ENCODE measurements at regions not wholly inside any gene's neighbourhood (a gene's known extent, or its start where the extent isn't known, plus 50 kb on each side); places are given as distances from the start of the nearest gene placed in this dataset.

GRCh38 chr11:115654792-115655191 is 150.6 kb upstream of the CADM1 start:
- DNase-seq (ENCODE audit: low spot score in 2 of 2), result no peak
- Histone ChIP-seq H3K27me3 (peaks cover 5% of the 10 kb centered on the region), H3K4me1 (peaks cover 0 to 8% of the 10 kb centered on the region in 2 donors), H3K36me3 (no peaks in the 10 kb centered on the region), H3K9me3 (no peaks in the 10 kb centered on the region), H3K27ac (no peak overlapping the region), H3K4me3 (no peak overlapping the region)
- no peak for TF ChIP-seq CTCF (IDR thresholded peaks at IDR 0.05)
- intact Hi-C loops (cut with DNase I), result no loop called here

DNA sequence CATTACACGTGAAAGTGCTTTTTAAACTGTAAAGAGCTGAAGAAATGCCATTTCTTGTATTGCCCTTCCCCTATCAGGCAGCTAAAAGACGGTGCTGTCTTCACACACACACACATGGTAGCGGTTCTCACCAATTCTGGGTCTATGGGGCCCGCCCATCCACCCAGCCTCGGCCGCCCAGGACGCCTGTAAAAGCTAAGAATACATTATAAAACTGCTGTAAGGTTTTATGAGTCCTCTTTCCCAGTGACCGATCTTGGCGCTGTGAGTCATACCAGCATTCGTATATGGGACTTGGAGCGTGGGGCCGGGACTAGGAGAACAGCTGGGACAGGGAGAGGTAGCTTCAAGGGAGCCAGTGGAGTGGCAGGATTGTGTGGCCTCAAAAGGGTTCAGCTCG is 149.7 kb upstream of the CADM1 start:
- no peak for DNase-seq (ENCODE audit: low spot score in 2 of 2)

DNA sequence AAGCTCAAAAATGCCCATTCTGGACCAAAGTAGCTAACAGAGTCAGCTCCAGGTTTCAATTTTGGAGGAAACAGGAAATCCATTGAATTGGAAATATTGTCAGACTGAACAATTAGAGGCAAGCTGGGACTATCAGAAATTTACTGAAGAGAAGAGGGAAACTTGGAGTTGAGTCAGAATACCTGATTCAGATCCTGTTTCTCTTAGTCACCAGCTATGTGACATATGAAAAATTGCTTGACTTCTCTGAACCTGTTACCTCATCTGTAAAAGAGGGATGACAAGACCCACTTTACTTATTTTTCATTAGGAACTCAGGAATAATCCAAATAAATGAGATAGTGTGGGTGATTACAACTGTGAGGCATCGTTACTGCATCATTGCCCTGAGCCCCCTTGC is 148.9 kb upstream of the CADM1 start:
- DNase-seq (ENCODE audit: low spot score in 2 of 2), result no peak
- Histone ChIP-seq H3K4me1 (no peaks in the 10 kb centered on the region), H3K27me3 (no peaks in the 10 kb centered on the region), H3K4me3 (no peak overlapping the region), H3K27ac (no peak overlapping the region), H3K36me3 (no peaks in the 10 kb centered on the region), H3K9me3 (no peaks in the 10 kb centered on the region)
- no peak for TF ChIP-seq CTCF (IDR thresholded peaks at IDR 0.05)
- intact Hi-C loops (cut with DNase I), result no loop called here

More for the DNA sequence above, 149.7 kb upstream of the CADM1 start:
- H3K36me3 ChIP-seq, result no peaks in the 10 kb centered on the region
- H3K27ac ChIP-seq, result no peak overlapping the region
- no peaks in the 10 kb centered on the region for H3K4me1 ChIP-seq
- TF ChIP-seq CTCF (IDR thresholded peaks at IDR 0.05), result no peak
- no peaks in the 10 kb centered on the region for H3K9me3 ChIP-seq
- intact Hi-C loops (cut with DNase I), result no loop called here
- H3K4me3 ChIP-seq, result no peak overlapping the region
- H3K27me3 ChIP-seq, result no peaks in the 10 kb centered on the region

GRCh38 chr11:115652496-115652895 is 148.3 kb upstream of the CADM1 start:
- TF ChIP-seq CTCF (IDR thresholded peaks at IDR 0.05), result no peak
- Histone ChIP-seq H3K4me1 (no peaks in the 10 kb centered on the region), H3K27ac (no peak overlapping the region), H3K36me3 (no peaks in the 10 kb centered on the region), H3K4me3 (no peak overlapping the region), H3K27me3 (no peaks in the 10 kb centered on the region), H3K9me3 (no peaks in the 10 kb centered on the region)
- intact Hi-C loops (cut with DNase I), result no loop called here
- no peak for DNase-seq (ENCODE audit: low spot score in 2 of 2)

DNA sequence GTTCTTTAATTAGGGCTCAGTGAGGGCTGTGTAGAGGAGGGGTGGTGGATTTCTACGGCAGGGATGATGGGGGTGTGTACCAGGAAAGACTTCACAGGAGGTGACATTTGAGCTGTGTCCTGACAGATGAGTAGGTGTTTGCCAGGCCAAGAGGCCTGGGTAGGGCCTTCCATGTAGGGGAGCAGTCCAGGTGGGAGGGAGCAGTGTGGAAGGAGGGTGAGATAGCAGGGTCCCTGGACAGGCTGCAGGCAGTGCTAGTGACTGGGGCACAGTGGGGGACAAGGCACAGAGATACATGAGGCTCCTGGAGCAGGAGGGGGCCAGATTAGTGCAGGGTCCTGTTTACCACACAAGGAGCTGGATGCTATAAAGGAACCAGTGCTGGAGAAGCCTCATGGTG is 147.9 kb upstream of the CADM1 start:
- no peak for DNase-seq (ENCODE audit: low spot score in 2 of 2)
- intact Hi-C loops (cut with DNase I), result no loop called here
- H3K36me3 ChIP-seq, result no peaks in the 10 kb centered on the region
- TF ChIP-seq CTCF (IDR thresholded peaks at IDR 0.05), result no peak
- no peaks in the 10 kb centered on the region for H3K9me3 ChIP-seq
- H3K4me3 ChIP-seq, result no peak overlapping the region
- no peaks in the 10 kb centered on the region for H3K4me1 ChIP-seq
- no peaks in the 10 kb centered on the region for H3K27me3 ChIP-seq
- H3K27ac ChIP-seq, result no peak overlapping the region

GRCh38 chr11:115649461-115649860 is 145.2 kb upstream of the CADM1 start:
- Histone ChIP-seq H3K4me3 (no peak overlapping the region), H3K36me3 (no peaks in the 10 kb centered on the region), H3K4me1 (no peaks in the 10 kb centered on the region), H3K27ac (no peak overlapping the region), H3K27me3 (no peaks in the 10 kb centered on the region), H3K9me3 (no peaks in the 10 kb centered on the region)
- intact Hi-C loops (cut with DNase I), result no loop called here
- no peak for TF ChIP-seq CTCF (IDR thresholded peaks at IDR 0.05)
- DNase-seq (ENCODE audit: low spot score in 2 of 2), result no peak
